H1 (cell line): ENCODE measurements at regions not wholly inside any gene's neighbourhood (a gene's known extent, or its start where the extent isn't known, plus 50 kb on each side); places are given as distances from the start of the nearest gene placed in this dataset.

Source experiments
- CTCF ChIA-PET: fragments of 300-600 bp; sonication (Branson Sonifier 250); formaldehyde crosslinking; loops from one replicate; lab custom pipeline; 2021; ENCODE audit not compliant: partially characterized antibody; lab: Charles Lee
- POLR2A ChIA-PET: fragments of 300-600 bp; sonication (Branson Sonifier 250); formaldehyde crosslinking; loops from one replicate; lab custom pipeline; 2021; ENCODE audit warnings: inconsistent platforms; ENCODE audit not compliant: partially characterized antibody; lab: Charles Lee
- DNase-seq, 2 experiments: peaks; one replicate each; pipeline versions ENCODE4 v3.0.0 to v3.0.0-alpha.2; 2010 to 2022; ENCODE audit warnings: low spot score in 2 of 2, low read depth in 1 of 2, mixed read lengths in 1 of 2
- FAIRE-seq: peaks from 2 replicates; lab custom pipeline; 2011; peaks lifted over from hg19 to GRCh38; lab: Jason Lieb, UNC
- H2AFZ ChIP-seq: 2 replicates; pipeline ENCODE4 v1.8.1; 2012; ENCODE audit warnings: low read length, inconsistent platforms
- H2AK5ac ChIP-seq: 2 replicates; pipeline ENCODE4 v1.6.1; 2013; ENCODE audit warnings: low read depth, low read length
- H2BK120ac ChIP-seq: replicated peaks from 2 replicates; pipeline ENCODE3; 2013; ENCODE audit warnings: low read depth, low read length, inconsistent platforms
- H2BK12ac ChIP-seq: 2 replicates; pipeline ENCODE4 v1.6.1; 2013; ENCODE audit warnings: low read depth, low read length
- H2BK15ac ChIP-seq: 2 replicates; pipeline ENCODE4 v1.6.1; 2013; ENCODE audit warnings: low read length
- H2BK20ac ChIP-seq: 2 replicates; pipeline ENCODE4 v1.6.1; 2013; ENCODE audit warnings: low read length
- H2BK5ac ChIP-seq: 2 replicates; pipeline ENCODE4 v1.6.1; 2013; ENCODE audit warnings: low read depth, low read length
- H3K14ac ChIP-seq: 2 replicates; pipeline ENCODE4 v1.6.1; 2013; ENCODE audit warnings: inconsistent platforms; ENCODE audit not compliant: insufficient read length
- H3K18ac ChIP-seq: 2 replicates; pipeline ENCODE4 v1.6.1; 2013; ENCODE audit warnings: low read length; ENCODE audit errors: extremely low read depth
- H3K23ac ChIP-seq: 2 replicates; pipeline ENCODE4 v1.6.1; 2013; ENCODE audit warnings: inconsistent platforms; ENCODE audit not compliant: insufficient read length
- H3K23me2 ChIP-seq: 2 replicates; pipeline ENCODE4 v1.6.1; 2013; ENCODE audit warnings: low read depth, low read length
- H3K27ac ChIP-seq: 2 replicates; pipeline ENCODE4 v1.6.1; 2011; ENCODE audit warnings: low read depth, low read length, inconsistent platforms
- H3K27me3 ChIP-seq, 4 experiments: replicated peaks in 1 of 4; 1 replicate in 1 of 4; 2 replicates in 3 of 4; pipeline versions ENCODE4 v1.6.1 to v1.8.1; 2011 to 2013; ENCODE audit warnings: low read length in 3 of 4, mild to moderate bottlenecking in 3 of 4, inconsistent platforms in 2 of 4, mixed read lengths in 2 of 4, moderate library complexity in 1 of 4; ENCODE audit not compliant: control insufficient read depth in 3 of 4, insufficient read depth in 3 of 4; ENCODE audit errors: extremely low read depth in 1 of 4
- H3K36me3 ChIP-seq, 4 experiments: 2 replicates each; pipeline versions ENCODE4 v1.6.1 to v1.8.1; 2011 to 2013; ENCODE audit warnings: mild to moderate bottlenecking in 4 of 4, low read length in 3 of 4, moderate library complexity in 2 of 4, control low read depth in 1 of 4, inconsistent platforms in 1 of 4; ENCODE audit not compliant: insufficient read depth in 4 of 4, control insufficient read depth in 2 of 4
- H3K4ac ChIP-seq: replicated peaks from 2 replicates; pipeline ENCODE3; 2013; ENCODE audit warnings: low read length, low read depth, mixed read lengths, inconsistent platforms; ENCODE audit not compliant: insufficient read length
- H3K4me1 ChIP-seq, 4 experiments: replicated peaks in 1 of 4; 1 replicate in 1 of 4; 2 replicates in 3 of 4; pipeline versions ENCODE4 v1.6.1 to v1.8.1; 2011 to 2013; ENCODE audit warnings: low read length in 3 of 4, inconsistent platforms in 2 of 4, mixed read lengths in 1 of 4; ENCODE audit not compliant: insufficient read depth in 4 of 4, control insufficient read depth in 3 of 4
- H3K4me2 ChIP-seq, 2 experiments: 2 replicates each; pipeline versions ENCODE4 v1.6.1 to v1.8.1; 2011 to 2013; ENCODE audit warnings: low read depth in 2 of 2, low read length in 2 of 2, control low read depth in 1 of 2, inconsistent platforms in 1 of 2, mild to moderate bottlenecking in 1 of 2; ENCODE audit not compliant: insufficient read depth in 1 of 2
- H3K4me3 ChIP-seq, 4 experiments: fragments of 200-600, 300-600 bp in 1 of 4; sonication (generic), shearing (Covaris generic), sonication (Bioruptor Twin) in 1 of 4; 2 replicates each; pipeline versions ENCODE4 v1.5.1 to v1.8.1; 2011 to 2016; ENCODE audit warnings: low read length in 4 of 4, low read depth in 3 of 4, control low read depth in 2 of 4, inconsistent platforms in 2 of 4, mild to moderate bottlenecking in 2 of 4, mixed read lengths in 1 of 4, moderate library complexity in 1 of 4; ENCODE audit not compliant: insufficient read depth in 2 of 4; ENCODE audit errors: extremely low read depth in 1 of 4
- H3K56ac ChIP-seq: replicated peaks from 2 replicates; pipeline ENCODE3; 2013; ENCODE audit warnings: low read depth, mild to moderate bottlenecking, mixed read lengths, low read length, inconsistent platforms; ENCODE audit not compliant: insufficient read length
- H3K79me1 ChIP-seq: 2 replicates; pipeline ENCODE4 v1.6.1; 2013; ENCODE audit warnings: low read depth, low read length, control low read depth
- H3K79me2 ChIP-seq, 2 experiments: 2 replicates each; pipeline versions ENCODE4 v1.6.1 to v1.8.1; 2012 to 2013; ENCODE audit warnings: low read length in 2 of 2, mild to moderate bottlenecking in 2 of 2, inconsistent platforms in 1 of 2; ENCODE audit not compliant: insufficient read depth in 2 of 2, control insufficient read depth in 1 of 2
- H3K9ac ChIP-seq, 4 experiments: replicated peaks in 1 of 4; 1 replicate in 1 of 4; 2 replicates in 3 of 4; pipeline versions ENCODE4 v1.6.1 to v1.8.1; 2011 to 2013; ENCODE audit warnings: low read depth in 3 of 4, low read length in 3 of 4, control low read depth in 2 of 4, mild to moderate bottlenecking in 2 of 4, moderate library complexity in 2 of 4, inconsistent platforms in 1 of 4; ENCODE audit errors: extremely low read depth in 1 of 4
- H3K9me3 ChIP-seq, 2 experiments: 2 replicates each; pipeline versions ENCODE4 v1.6.1 to v1.8.1; 2012 to 2013; ENCODE audit warnings: mild to moderate bottlenecking in 2 of 2, moderate library complexity in 2 of 2, control low read depth in 1 of 2, inconsistent platforms in 1 of 2, low read depth in 1 of 2, low read length in 1 of 2, mixed read lengths in 1 of 2; ENCODE audit not compliant: insufficient read depth in 2 of 2
- H4K20me1 ChIP-seq, 2 experiments: replicated peaks in 1 of 2; 2 replicates each; pipeline versions ENCODE3 to v1.8.1; 2011 to 2013; ENCODE audit warnings: inconsistent platforms in 2 of 2, low read length in 2 of 2, mild to moderate bottlenecking in 1 of 2; ENCODE audit not compliant: insufficient read depth in 2 of 2, control insufficient read depth in 1 of 2
- H4K5ac ChIP-seq: 2 replicates; pipeline ENCODE4 v1.6.1; 2013; ENCODE audit warnings: low read length, low read depth, mixed read lengths, inconsistent platforms; ENCODE audit not compliant: insufficient read length
- H4K8ac ChIP-seq: 2 replicates; pipeline ENCODE4 v1.8.0; 2013; ENCODE audit warnings: mild to moderate bottlenecking, moderate library complexity, low read length, inconsistent platforms; ENCODE audit not compliant: insufficient read depth; ENCODE audit errors: extremely low read depth
- H4K91ac ChIP-seq: replicated peaks from 2 replicates; pipeline ENCODE3; 2013; ENCODE audit warnings: low read length, mixed read lengths, inconsistent platforms; ENCODE audit not compliant: insufficient read length
- ASH2L ChIP-seq: fragments of 200-600, 300-600 bp; sonication (generic); IDR thresholded peaks from one replicate; pipeline ENCODE4 v1.7.1; 2017; ENCODE audit warnings: low read length
- CEBPB ChIP-seq: IDR thresholded peaks from 2 replicates; pipeline ENCODE4 v1.6.1; 2012; ENCODE audit warnings: low read depth, low read length
- EZH2 ChIP-seq: fragments of 200-600 bp; sonication (generic); IDR thresholded peaks from 2 replicates; pipeline ENCODE4 v1.7.1; 2012; ENCODE audit warnings: low read depth, mild to moderate bottlenecking, moderate library complexity, low read length, inconsistent platforms; ENCODE audit not compliant: severe bottlenecking
- RFX5 ChIP-seq: IDR thresholded peaks from 2 replicates; pipeline ENCODE4 v1.6.1; 2011; ENCODE audit warnings: low read depth, low read length, improper control_type of control experiment, borderline replicate concordance
- SP2 ChIP-seq: IDR thresholded peaks from 2 replicates; pipeline ENCODE4 v1.6.1; 2012; ENCODE audit warnings: mild to moderate bottlenecking, low read length, inconsistent platforms
- SRF ChIP-seq: IDR thresholded peaks from 2 replicates; pipeline ENCODE4 v1.6.1; 2011; ENCODE audit warnings: mild to moderate bottlenecking, low read depth, low read length, moderate library complexity
- WGBS, 2 experiments: shearing (Covaris generic) in 1 of 2; methylation state at CpG; one replicate each; pipeline versions ENCODE4 v1.1.6 to v1.1.7; 2013 to 2015; ENCODE audit warnings: low lambda C conversion rate in 2 of 2, mixed read lengths in 2 of 2, inconsistent platforms in 1 of 2, low coverage in 1 of 2, missing lambda C conversion rate in 1 of 2; ENCODE audit not compliant: insufficient replicate concordance in 2 of 2, insufficient coverage in 1 of 2, insufficient read length in 1 of 2; ENCODE audit errors: extremely low coverage in 1 of 2, missing lambda C conversion rate in 1 of 2; 5-methylcytosine and 5-hydroxymethylcytosine counted together

- no peak overlapping the region for H3K27ac ChIP-seq
- no peak overlapping the region for H3K4ac ChIP-seq
- H2BK120ac ChIP-seq: no peak overlapping the region
- no peaks in the 10 kb centered on the region for H3K4me1 ChIP-seq
- H4K20me1 ChIP-seq: no peaks in the 10 kb centered on the region
- FAIRE-seq (no peak), DNase-seq (no peak)
- H3K56ac ChIP-seq: no peak overlapping the region
- no peak overlapping the region for H3K4me2 ChIP-seq
- H3K36me3 ChIP-seq: no peaks in the 10 kb centered on the region
- no peak overlapping the region for H2BK20ac ChIP-seq
- WGBS, 2 experiments: 91% methylated on average over 1 of the region's 1 CpG; no CpG with 5 or more reads in 1 of the 2 experiments
- H3K23me2 ChIP-seq: no peaks in the 10 kb centered on the region
- no peak overlapping the region for H3K14ac ChIP-seq
- H3K4me3 ChIP-seq: no peak overlapping the region
- no peak overlapping the region for H4K8ac ChIP-seq
- H2AK5ac ChIP-seq: no peak overlapping the region
- no peak overlapping the region for H3K23ac ChIP-seq
- H4K5ac ChIP-seq: no peak overlapping the region
- no peak overlapping the region for H2AFZ ChIP-seq
- no peak overlapping the region for H2BK5ac ChIP-seq
- no peak overlapping the region for H4K91ac ChIP-seq
- H2BK12ac ChIP-seq: no peak overlapping the region
- no peak overlapping the region for H3K18ac ChIP-seq
- no peak overlapping the region for H3K9ac ChIP-seq
- POLR2A ChIA-PET: no interaction called here
- no peaks in the 10 kb centered on the region for H3K9me3 ChIP-seq
- no peak overlapping the region for H2BK15ac ChIP-seq
- CTCF ChIA-PET: no interaction called here
- H3K79me1 ChIP-seq: no peaks in the 10 kb centered on the region
- no peaks in the 10 kb centered on the region for H3K27me3 ChIP-seq
- no peaks in the 10 kb centered on the region for H3K79me2 ChIP-seq
- TF ChIP-seq RFX5 (no peak), CEBPB (no peak), SP2 (no peak), SRF (no peak), EZH2 (no peak), ASH2L (no peak)
These were observed 200.0 kb upstream of the GK2 start for GRCh38 chr4:79607979-79608378.
